ENCODE measurements at regions not wholly inside any gene's neighbourhood (a gene's known extent, or its start where the extent isn't known, plus 50 kb on each side); places are given as distances from the start of the nearest gene placed in this dataset.
"Not testable (repeated sequence)": the region's sequence is repeated elsewhere in the genome, so short reads cannot be mapped to it uniquely, and the experiment has no call there.

GRCh38 chr12:127149226-127149964 lies 1117.6 kb upstream of the TMEM132C start:
- no peak for DNase-seq
- in situ Hi-C loops (cut with HindIII; ENCODE audit: low pct_ligation_motif_present, low pct_unique_long_range_greater_than_20kb, low sequenced_read_pairs): no loop called here

- DNase-seq: no peak
- in situ Hi-C loops (cut with HindIII; ENCODE audit: low pct_ligation_motif_present, low pct_unique_long_range_greater_than_20kb, low sequenced_read_pairs): no loop called here
Measured at GRCh38 chr12:127150028-127150427, 1116.9 kb upstream of the TMEM132C start.

GRCh38 chr12:127150479-127150878 lies 1116.5 kb upstream of the TMEM132C start:
- DNase-seq: no peak
- in situ Hi-C loops (cut with HindIII; ENCODE audit: low pct_ligation_motif_present, low pct_unique_long_range_greater_than_20kb, low sequenced_read_pairs): no loop called here

- no peak for DNase-seq
- in situ Hi-C loops (cut with HindIII; ENCODE audit: low pct_ligation_motif_present, low pct_unique_long_range_greater_than_20kb, low sequenced_read_pairs): no loop called here
Measured at GRCh38 chr12:127150956-127151355, 1116.0 kb upstream of the TMEM132C start.

- in situ Hi-C loops (cut with HindIII; ENCODE audit: low pct_ligation_motif_present, low pct_unique_long_range_greater_than_20kb, low sequenced_read_pairs): no loop called here
- DNase-seq: no peak
Measured at GRCh38 chr12:127153996-127154395, 1113.0 kb upstream of the TMEM132C start.

GRCh38 chr12:127154830-127155229 lies 1112.1 kb upstream of the TMEM132C start:
- in situ Hi-C loops (cut with HindIII; ENCODE audit: low pct_ligation_motif_present, low pct_unique_long_range_greater_than_20kb, low sequenced_read_pairs); DNase-seq: not testable (repeated sequence)

- in situ Hi-C loops (cut with HindIII; ENCODE audit: low pct_ligation_motif_present, low pct_unique_long_range_greater_than_20kb, low sequenced_read_pairs); DNase-seq: not testable (repeated sequence)
Measured at GRCh38 chr12:127155935-127156619, 1110.9 kb upstream of the TMEM132C start.

- in situ Hi-C loops (cut with HindIII; ENCODE audit: low pct_ligation_motif_present, low pct_unique_long_range_greater_than_20kb, low sequenced_read_pairs): not testable (repeated sequence)
Measured at GRCh38 chr12:127157501-127158366, 1109.2 kb upstream of the TMEM132C start.

GRCh38 chr12:127158385-127159061 lies 1108.4 kb upstream of the TMEM132C start:
- in situ Hi-C loops (cut with HindIII; ENCODE audit: low pct_ligation_motif_present, low pct_unique_long_range_greater_than_20kb, low sequenced_read_pairs): no loop called here
- DNase-seq: no peak

More at GRCh38 chr12:127157501-127158366, 1109.2 kb upstream of the TMEM132C start:
- not testable (repeated sequence) for DNase-seq

- in situ Hi-C loops (cut with HindIII; ENCODE audit: low pct_ligation_motif_present, low pct_unique_long_range_greater_than_20kb, low sequenced_read_pairs): no loop called here
- no peak for DNase-seq
Measured at GRCh38 chr12:127161466-127161865, 1105.5 kb upstream of the TMEM132C start.

GRCh38 chr12:127162307-127162706 lies 1104.7 kb upstream of the TMEM132C start:
- peak; percentile 46 for DNase-seq
- in situ Hi-C loops (cut with HindIII; ENCODE audit: low pct_ligation_motif_present, low pct_unique_long_range_greater_than_20kb, low sequenced_read_pairs): no loop called here

- DNase-seq: peak; percentile 67
- in situ Hi-C loops (cut with HindIII; ENCODE audit: low pct_ligation_motif_present, low pct_unique_long_range_greater_than_20kb, low sequenced_read_pairs): no loop called here
Measured at GRCh38 chr12:127162902-127163301, 1104.1 kb upstream of the TMEM132C start.

- in situ Hi-C loops (cut with HindIII; ENCODE audit: low pct_ligation_motif_present, low pct_unique_long_range_greater_than_20kb, low sequenced_read_pairs): no loop called here
- peak; percentile 92 for DNase-seq
Measured at GRCh38 chr12:127165567-127166392, 1101.2 kb upstream of the TMEM132C start.

- no peak for DNase-seq
- in situ Hi-C loops (cut with HindIII; ENCODE audit: low pct_ligation_motif_present, low pct_unique_long_range_greater_than_20kb, low sequenced_read_pairs): no loop called here
Measured at GRCh38 chr12:127169321-127170181, 1097.4 kb upstream of the TMEM132C start.

- in situ Hi-C loops (cut with HindIII; ENCODE audit: low pct_ligation_motif_present, low pct_unique_long_range_greater_than_20kb, low sequenced_read_pairs): no loop called here
Measured at GRCh38 chr12:127170226-127171180, 1096.5 kb upstream of the TMEM132C start.

GRCh38 chr12:127172861-127173260 lies 1094.1 kb upstream of the TMEM132C start:
- DNase-seq: no peak
- in situ Hi-C loops (cut with HindIII; ENCODE audit: low pct_ligation_motif_present, low pct_unique_long_range_greater_than_20kb, low sequenced_read_pairs): no loop called here

More at GRCh38 chr12:127170226-127171180, 1096.5 kb upstream of the TMEM132C start:
- no peak for DNase-seq

Data from ACHN (cell line).